KMS-11 (cell line): ENCODE measurements at regions not wholly inside any gene's neighbourhood (a gene's known extent, or its start where the extent isn't known, plus 50 kb on each side); places are given as distances from the start of the nearest gene placed in this dataset.

ENCODE experiments used
- H2AFZ ChIP-seq: fragments of 200-600 bp; sonication (generic); 2 replicates; pipeline ENCODE4 v1.6.1; 2016; ENCODE audit warnings: antibody characterized with exemption, mixed run types, low read depth
- H3K27ac ChIP-seq: fragments of 200-600 bp; sonication (generic); 2 replicates; pipeline ENCODE4 v1.6.1; 2016; ENCODE audit warnings: mild to moderate bottlenecking, mixed run types
- H3K27me3 ChIP-seq: fragments of 200-600 bp; sonication (generic); 2 replicates; pipeline ENCODE4 v1.6.1; 2017; ENCODE audit warnings: mild to moderate bottlenecking, low read depth, mixed run types, moderate library complexity; ENCODE audit not compliant: insufficient read depth
- H3K36me3 ChIP-seq: fragments of 200-600 bp; sonication (generic); 2 replicates; pipeline ENCODE4 v1.6.1; 2017; ENCODE audit warnings: mild to moderate bottlenecking, mixed run types; ENCODE audit not compliant: insufficient read depth
- H3K4me1 ChIP-seq: fragments of 200-600 bp; sonication (generic); 2 replicates; pipeline ENCODE4 v1.6.1; 2016; ENCODE audit warnings: mild to moderate bottlenecking, low read depth, mixed run types; ENCODE audit not compliant: poor library complexity, severe bottlenecking
- H3K4me2 ChIP-seq: fragments of 200-600 bp; sonication (generic); 2 replicates; pipeline ENCODE4 v1.7.0; 2016; ENCODE audit warnings: mild to moderate bottlenecking, mixed run types
- H3K4me3 ChIP-seq: fragments of 200-600 bp; sonication (generic); IDR thresholded peaks from 2 replicates; pipeline ENCODE4 v1.6.1; 2017; ENCODE audit warnings: low read depth, low read length, mixed read lengths; ENCODE audit not compliant: insufficient read depth
- H3K79me2 ChIP-seq: fragments of 200-600 bp; sonication (generic); 2 replicates; pipeline ENCODE4 v1.6.1; 2016; ENCODE audit warnings: low read depth, mixed run types; ENCODE audit not compliant: insufficient read depth
- H3K9ac ChIP-seq: fragments of 200-600 bp; sonication (generic); 2 replicates; pipeline ENCODE4 v1.6.1; 2016; ENCODE audit warnings: mild to moderate bottlenecking, mixed run types
- H4K20me1 ChIP-seq: fragments of 200-600 bp; sonication (generic); 2 replicates; pipeline ENCODE4 v1.6.1; 2016; ENCODE audit warnings: mild to moderate bottlenecking, mixed run types; ENCODE audit not compliant: insufficient read depth
- TF ChIP-seq, protein P1 (sequence below): fragments of 200-600 bp; sonication (generic); conservative IDR thresholded peaks from 2 replicates; pipeline ENCODE4 v1.6.1; 2017; ENCODE audit warnings: low read depth, mild to moderate bottlenecking, antibody characterized with exemption, low read length, moderate library complexity, mixed read lengths

DNA sequence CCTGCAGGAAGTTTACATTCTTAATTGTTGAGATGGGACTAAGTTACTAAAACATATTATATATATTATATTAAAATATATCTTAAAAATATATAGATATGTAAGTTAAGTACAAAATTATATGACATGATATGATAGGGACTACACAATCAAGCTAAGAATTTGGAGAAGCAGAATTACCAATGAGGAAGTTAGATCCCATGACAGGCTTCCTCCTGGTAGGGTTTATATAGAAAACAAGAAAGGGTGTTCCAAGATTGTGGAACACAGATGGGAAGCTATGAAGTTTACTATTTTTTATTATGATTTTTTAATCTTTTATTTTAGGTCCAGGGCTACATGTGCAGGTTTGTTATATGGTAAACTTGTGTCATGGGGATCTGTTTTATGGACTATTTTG, 260.8 kb upstream of the ZFHX3 start:
- Histone ChIP-seq H3K36me3 (no peaks in the 10 kb centered on the region), H3K27me3 (no peaks in the 10 kb centered on the region), H3K27ac (no peak overlapping the region), H3K4me1 (no peaks in the 10 kb centered on the region), H4K20me1 (no peaks in the 10 kb centered on the region), H2AFZ (no peak overlapping the region), H3K4me3 (no peak overlapping the region), H3K4me2 (no peak overlapping the region), H3K79me2 (no peaks in the 10 kb centered on the region), H3K9ac (no peak overlapping the region)
- TF ChIP-seq, protein P1, sequence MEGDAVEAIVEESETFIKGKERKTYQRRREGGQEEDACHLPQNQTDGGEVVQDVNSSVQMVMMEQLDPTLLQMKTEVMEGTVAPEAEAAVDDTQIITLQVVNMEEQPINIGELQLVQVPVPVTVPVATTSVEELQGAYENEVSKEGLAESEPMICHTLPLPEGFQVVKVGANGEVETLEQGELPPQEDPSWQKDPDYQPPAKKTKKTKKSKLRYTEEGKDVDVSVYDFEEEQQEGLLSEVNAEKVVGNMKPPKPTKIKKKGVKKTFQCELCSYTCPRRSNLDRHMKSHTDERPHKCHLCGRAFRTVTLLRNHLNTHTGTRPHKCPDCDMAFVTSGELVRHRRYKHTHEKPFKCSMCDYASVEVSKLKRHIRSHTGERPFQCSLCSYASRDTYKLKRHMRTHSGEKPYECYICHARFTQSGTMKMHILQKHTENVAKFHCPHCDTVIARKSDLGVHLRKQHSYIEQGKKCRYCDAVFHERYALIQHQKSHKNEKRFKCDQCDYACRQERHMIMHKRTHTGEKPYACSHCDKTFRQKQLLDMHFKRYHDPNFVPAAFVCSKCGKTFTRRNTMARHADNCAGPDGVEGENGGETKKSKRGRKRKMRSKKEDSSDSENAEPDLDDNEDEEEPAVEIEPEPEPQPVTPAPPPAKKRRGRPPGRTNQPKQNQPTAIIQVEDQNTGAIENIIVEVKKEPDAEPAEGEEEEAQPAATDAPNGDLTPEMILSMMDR = no peak

- H3K27ac ChIP-seq = no peak overlapping the region
- no peaks in the 10 kb centered on the region for H3K36me3 ChIP-seq
- H3K4me2 ChIP-seq = no peak overlapping the region
- no peaks in the 10 kb centered on the region for H3K4me1 ChIP-seq
- H2AFZ ChIP-seq = no peak overlapping the region
- no peaks in the 10 kb centered on the region for H4K20me1 ChIP-seq
- H3K9ac ChIP-seq = no peak overlapping the region
- H3K27me3 ChIP-seq = no peaks in the 10 kb centered on the region
- no peak overlapping the region for H3K4me3 ChIP-seq
- TF ChIP-seq, protein P1 = no peak
- H3K79me2 ChIP-seq = no peaks in the 10 kb centered on the region
These were observed 259.0 kb upstream of the ZFHX3 start for GRCh38 chr16:73306901-73307413.

GRCh38 chr16:73304008-73304774, 256.3 kb upstream of the ZFHX3 start:
- no peak overlapping the region for H3K9ac ChIP-seq
- no peak overlapping the region for H2AFZ ChIP-seq
- H3K27ac ChIP-seq = no peak overlapping the region
- H4K20me1 ChIP-seq = no peaks in the 10 kb centered on the region
- no peak overlapping the region for H3K4me3 ChIP-seq
- H3K27me3 ChIP-seq = no peaks in the 10 kb centered on the region
- H3K79me2 ChIP-seq = no peaks in the 10 kb centered on the region
- TF ChIP-seq, protein P1 = no peak
- no peaks in the 10 kb centered on the region for H3K4me1 ChIP-seq
- H3K4me2 ChIP-seq = no peak overlapping the region
- no peaks in the 10 kb centered on the region for H3K36me3 ChIP-seq

GRCh38 chr16:73302942-73303341, 255.0 kb upstream of the ZFHX3 start:
- TF ChIP-seq, protein P1 = no peak
- H2AFZ ChIP-seq = no peak overlapping the region
- H3K36me3 ChIP-seq = no peaks in the 10 kb centered on the region
- no peak overlapping the region for H3K9ac ChIP-seq
- no peak overlapping the region for H3K4me2 ChIP-seq
- H3K4me1 ChIP-seq = no peaks in the 10 kb centered on the region
- H3K79me2 ChIP-seq = no peaks in the 10 kb centered on the region
- no peak overlapping the region for H3K27ac ChIP-seq
- no peaks in the 10 kb centered on the region for H3K27me3 ChIP-seq
- H4K20me1 ChIP-seq = no peaks in the 10 kb centered on the region
- no peak overlapping the region for H3K4me3 ChIP-seq
